Large intestine (tissue), 3 donors: ENCODE measurements at regions not wholly inside any gene's neighbourhood (a gene's known extent, or its start where the extent isn't known, plus 50 kb on each side); places are given as distances from the start of the nearest gene placed in this dataset.

Experiments used
- DNase-seq, 2 donors: peaks; one replicate each; pipeline versions ENCODE4 v3.0.0 to v3.0.0-alpha.2; 2013
- H3K27ac ChIP-seq: one replicate; pipeline ENCODE4 v1.5.1; 2013; ENCODE audit warnings: low read length
- H3K27me3 ChIP-seq: 2 replicates; pipeline ENCODE4 v1.6.1; 2013; ENCODE audit warnings: low read length; ENCODE audit not compliant: control insufficient read depth, insufficient read depth
- H3K36me3 ChIP-seq: 2 replicates; pipeline ENCODE4 v1.6.1; 2013; ENCODE audit warnings: low read length; ENCODE audit not compliant: control insufficient read depth, insufficient read depth
- H3K4me1 ChIP-seq: one replicate; pipeline ENCODE4 v1.6.1; 2013; ENCODE audit warnings: low read length; ENCODE audit not compliant: control insufficient read depth, insufficient read depth
- H3K4me3 ChIP-seq: one replicate; pipeline ENCODE4 v1.5.1; 2013; ENCODE audit warnings: low read length
- H3K9me3 ChIP-seq: one replicate; pipeline ENCODE4 v1.6.1; 2013; ENCODE audit warnings: mild to moderate bottlenecking, low read depth, low read length, moderate library complexity; ENCODE audit not compliant: control insufficient read depth
- WGBS: methylation state at CpG from one replicate; pipeline ENCODE4 v1.1.5; 2013; ENCODE audit warnings: low lambda C conversion rate; ENCODE audit not compliant: insufficient coverage; 5-methylcytosine and 5-hydroxymethylcytosine counted together

GRCh38 chr4:155573126-155573525 lies 93.5 kb upstream of the GUCY1A1 start:
- Histone ChIP-seq H3K4me1 (no peaks in the 10 kb centered on the region), H3K27me3 (no peaks in the 10 kb centered on the region), H3K9me3 (no peaks in the 10 kb centered on the region), H3K27ac (no peak overlapping the region), H3K4me3 (no peak overlapping the region), H3K36me3 (no peaks in the 10 kb centered on the region)
- no peak for DNase-seq
- WGBS, result no CpG with 5 or more reads among the region's 5 CpGs

- DNase-seq, result no peak
- Histone ChIP-seq H3K27me3 (no peaks in the 10 kb centered on the region), H3K4me3 (no peak overlapping the region), H3K27ac (no peak overlapping the region), H3K36me3 (no peaks in the 10 kb centered on the region), H3K9me3 (no peaks in the 10 kb centered on the region), H3K4me1 (no peaks in the 10 kb centered on the region)
- WGBS, result 94% methylated on average over 3 of the region's 10 CpGs
Measured at GRCh38 chr4:155572106-155572703, 94.4 kb upstream of the GUCY1A1 start.

GRCh38 chr4:155571184-155571944 lies 95.3 kb upstream of the GUCY1A1 start:
- no peaks in the 10 kb centered on the region for H3K9me3 ChIP-seq
- H3K27me3 ChIP-seq, result no peaks in the 10 kb centered on the region
- no peaks in the 10 kb centered on the region for H3K4me1 ChIP-seq
- no peak for DNase-seq
- H3K27ac ChIP-seq, result no peak overlapping the region
- H3K36me3 ChIP-seq, result no peaks in the 10 kb centered on the region
- WGBS, result no CpG with 5 or more reads among the region's 1 CpG
- no peak overlapping the region for H3K4me3 ChIP-seq

GRCh38 chr4:155570661-155571060 lies 96.0 kb upstream of the GUCY1A1 start:
- no peak overlapping the region for H3K27ac ChIP-seq
- no peaks in the 10 kb centered on the region for H3K27me3 ChIP-seq
- no CpG with 5 or more reads among the region's 2 CpGs for WGBS
- H3K4me3 ChIP-seq, result no peak overlapping the region
- no peak for DNase-seq
- H3K9me3 ChIP-seq, result no peaks in the 10 kb centered on the region
- H3K36me3 ChIP-seq, result no peaks in the 10 kb centered on the region
- no peaks in the 10 kb centered on the region for H3K4me1 ChIP-seq

GRCh38 chr4:155569960-155570515 lies 96.6 kb upstream of the GUCY1A1 start:
- Histone ChIP-seq H3K4me3 (no peak overlapping the region), H3K9me3 (no peaks in the 10 kb centered on the region), H3K36me3 (no peaks in the 10 kb centered on the region), H3K27me3 (no peaks in the 10 kb centered on the region), H3K4me1 (no peaks in the 10 kb centered on the region), H3K27ac (no peak overlapping the region)
- WGBS, result 100% methylated on average over 1 of the region's 4 CpGs
- no peak for DNase-seq

GRCh38 chr4:155569471-155569870 lies 97.2 kb upstream of the GUCY1A1 start:
- 100% methylated on average over 1 of the region's 3 CpGs for WGBS
- Histone ChIP-seq H3K4me1 (no peaks in the 10 kb centered on the region), H3K36me3 (no peaks in the 10 kb centered on the region), H3K27ac (no peak overlapping the region), H3K9me3 (no peaks in the 10 kb centered on the region), H3K4me3 (no peak overlapping the region), H3K27me3 (no peaks in the 10 kb centered on the region)
- DNase-seq, result no peak

- no peak for DNase-seq
- no CpG with 5 or more reads among the region's 4 CpGs for WGBS
Measured at GRCh38 chr4:155568641-155569220, 97.9 kb upstream of the GUCY1A1 start.

GRCh38 chr4:155566354-155566753 lies 100.3 kb upstream of the GUCY1A1 start:
- no peaks in the 10 kb centered on the region for H3K27me3 ChIP-seq
- H3K36me3 ChIP-seq, result no peaks in the 10 kb centered on the region
- no peak overlapping the region for H3K4me3 ChIP-seq
- DNase-seq, result no peak
- no peaks in the 10 kb centered on the region for H3K4me1 ChIP-seq
- H3K27ac ChIP-seq, result no peak overlapping the region
- WGBS, result 100% methylated on average over 1 of the region's 1 CpG
- H3K9me3 ChIP-seq, result no peaks in the 10 kb centered on the region

More at GRCh38 chr4:155568641-155569220, 97.9 kb upstream of the GUCY1A1 start:
- Histone ChIP-seq H3K27me3 (no peaks in the 10 kb centered on the region), H3K9me3 (no peaks in the 10 kb centered on the region), H3K4me3 (no peak overlapping the region), H3K36me3 (no peaks in the 10 kb centered on the region), H3K27ac (no peak overlapping the region), H3K4me1 (no peaks in the 10 kb centered on the region)

- Histone ChIP-seq H3K4me3 (no peak overlapping the region), H3K4me1 (no peaks in the 10 kb centered on the region), H3K9me3 (no peaks in the 10 kb centered on the region), H3K27ac (no peak overlapping the region), H3K36me3 (no peaks in the 10 kb centered on the region), H3K27me3 (no peaks in the 10 kb centered on the region)
- WGBS, result 90% methylated on average over 2 of the region's 2 CpGs
- no peak for DNase-seq
Measured at GRCh38 chr4:155565776-155566175, 100.9 kb upstream of the GUCY1A1 start.

GRCh38 chr4:155565330-155565729 lies 101.3 kb upstream of the GUCY1A1 start:
- no peak overlapping the region for H3K4me3 ChIP-seq
- H3K27me3 ChIP-seq, result no peaks in the 10 kb centered on the region
- no peaks in the 10 kb centered on the region for H3K4me1 ChIP-seq
- WGBS, result no CpG with 5 or more reads among the region's 1 CpG
- no peaks in the 10 kb centered on the region for H3K9me3 ChIP-seq
- no peak overlapping the region for H3K27ac ChIP-seq
- no peak for DNase-seq
- no peaks in the 10 kb centered on the region for H3K36me3 ChIP-seq
